GM12878 (cell line): ENCODE measurements at regions not wholly inside any gene's neighbourhood (a gene's known extent, or its start where the extent isn't known, plus 50 kb on each side); places are given as distances from the start of the nearest gene placed in this dataset.

ENCODE experiments used
- ATAC-seq: fragments of 200-7000 bp; cut with Tn5 transposase; 3 replicates; pipeline ENCODE4 v1.9.1; 2020; ENCODE audit warnings: mild to moderate bottlenecking, moderate library complexity
- BruUV-seq: library from RNA; stranded (reverse); fragments of 400-500 nt; replicated peaks from 2 replicates; lab custom pipeline; 2021; lab: Mats Ljungman, UMichigan
- CTCF ChIA-PET: fragments of 300-600 bp; sonication (Branson Sonifier 250); formaldehyde crosslinking; extraction: SDS; loops from one replicate; lab custom pipeline; 2021; ENCODE audit warnings: inconsistent platforms; lab: Yijun Ruan, JAX
- POLR2A ChIA-PET: fragments of 350-600 bp; formaldehyde crosslinking; extraction: SDS; loops from one replicate; lab custom pipeline; 2021; ENCODE audit warnings: inconsistent platforms; lab: Charles Lee
- RAD21 ChIA-PET: fragments of 300-600 bp; sonication (Branson Sonifier 250); formaldehyde crosslinking; loops from one replicate; lab custom pipeline; 2023; ENCODE audit warnings: antibody characterized with exemption; ENCODE audit not compliant: unreplicated experiment; lab: Charles Lee
- SMC1A ChIA-PET: fragments of 300-600 bp; sonication (Branson Sonifier 250); formaldehyde crosslinking; loops from one replicate; lab custom pipeline; 2023; ENCODE audit not compliant: unreplicated experiment, uncharacterized antibody; lab: Charles Lee
- DNase-seq: peaks from one replicate; pipeline ENCODE4 v3.0.0-alpha.2; 2011; ENCODE audit warnings: low read depth, low spot score
- FAIRE-seq: peaks from 3 replicates; lab custom pipeline; 2011; peaks lifted over from hg19 to GRCh38; lab: Jason Lieb, UNC
- H2AFZ ChIP-seq: 2 replicates; pipeline ENCODE4 v1.6.0; 2011; ENCODE audit warnings: low read depth, low read length, control low read depth; ENCODE audit not compliant: control insufficient read depth
- H3K27ac ChIP-seq: 2 replicates; pipeline ENCODE4 v1.5.1; 2011; ENCODE audit warnings: control low read depth; ENCODE audit not compliant: control insufficient read depth, insufficient read depth
- H3K27me3 ChIP-seq, 2 experiments: replicated peaks in 1 of 2; 2 replicates each; pipeline versions ENCODE4 v1.6.0 to v1.6.1; 2011; ENCODE audit warnings: low read length in 1 of 2; ENCODE audit not compliant: control insufficient read depth in 2 of 2, insufficient read depth in 2 of 2
- H3K36me3 ChIP-seq, 2 experiments: 2 replicates each; pipeline ENCODE4 v1.5.1; 2011; ENCODE audit warnings: low read length in 1 of 2; ENCODE audit not compliant: control insufficient read depth in 2 of 2, insufficient read depth in 2 of 2
- H3K4me1 ChIP-seq: 2 replicates; pipeline ENCODE4 v1.6.1; 2011; ENCODE audit warnings: mild to moderate bottlenecking, low read length, moderate library complexity, mixed read lengths; ENCODE audit not compliant: control insufficient read depth, insufficient read depth
- H3K4me2 ChIP-seq: 2 replicates; pipeline ENCODE4 v1.6.0; 2011; ENCODE audit warnings: control low read depth; ENCODE audit not compliant: control insufficient read depth, insufficient read depth
- H3K4me3 ChIP-seq: fragments of 200-600 bp; sonication (generic); 2 replicates; pipeline ENCODE4 v1.5.1; 2016
- H3K79me2 ChIP-seq: 2 replicates; pipeline ENCODE4 v1.6.0; 2011; ENCODE audit warnings: low read length; ENCODE audit not compliant: control insufficient read depth, insufficient read depth
- H3K9ac ChIP-seq: 2 replicates; pipeline ENCODE4 v1.8.0; 2011; ENCODE audit warnings: low read length, control low read depth, mixed read lengths; ENCODE audit not compliant: control insufficient read depth, insufficient read depth
- H3K9me3 ChIP-seq: replicated peaks from 3 replicates; pipeline ENCODE4 v1.5.1; 2011; ENCODE audit warnings: mild to moderate bottlenecking, low read length; ENCODE audit not compliant: control insufficient read depth, insufficient read depth
- H4K20me1 ChIP-seq: 2 replicates; pipeline ENCODE4 v1.6.0; 2011; ENCODE audit not compliant: control insufficient read depth, insufficient read depth
- BMI1 ChIP-seq: fragments of 450-650 bp; IDR thresholded peaks from 2 replicates; pipeline ENCODE4 v1.6.1; 2016; ENCODE audit warnings: mild to moderate bottlenecking, moderate library complexity, borderline replicate concordance
- BRCA1 ChIP-seq: IDR thresholded peaks from 2 replicates; pipeline ENCODE4 v1.6.1; 2011; ENCODE audit warnings: low read depth, low read length, improper control_type of control experiment
- CBX5 ChIP-seq: sonication (generic); IDR thresholded peaks from 2 replicates; pipeline ENCODE4 v1.6.1; 2016; ENCODE audit warnings: low read depth, moderate library complexity, mild to moderate bottlenecking, inconsistent platforms
- CEBPB ChIP-seq, 2 experiments: fragments of 150-350 bp in 1 of 2; IDR thresholded peaks; 2 replicates each; pipeline ENCODE4 v1.6.1; 2012 to 2014; ENCODE audit warnings: low read depth in 2 of 2, low read length in 2 of 2, borderline replicate concordance in 1 of 2, inconsistent platforms in 1 of 2
- EED ChIP-seq: sonication (generic); IDR thresholded peaks from 2 replicates; pipeline ENCODE4 v1.6.1; 2016; ENCODE audit warnings: antibody characterized with exemption, low read depth
- IRF3 ChIP-seq: fragments of 450-650 bp; IDR thresholded peaks from 2 replicates; pipeline ENCODE4 v1.6.1; 2014; ENCODE audit warnings: mild to moderate bottlenecking
- LARP7 ChIP-seq: fragments of 450-650 bp; IDR thresholded peaks from 2 replicates; pipeline ENCODE4 v1.6.1; 2017; ENCODE audit warnings: mild to moderate bottlenecking
- MLLT1 ChIP-seq: fragments of 450-650 bp; IDR thresholded peaks from 2 replicates; pipeline ENCODE4 v1.6.1; 2016; ENCODE audit warnings: mild to moderate bottlenecking
- NKRF ChIP-seq: fragments of 450-650 bp; conservative IDR thresholded peaks from 2 replicates; pipeline ENCODE4 v1.6.1; 2017; ENCODE audit warnings: mild to moderate bottlenecking, moderate library complexity
- NR2F1 ChIP-seq: fragments of 450-650 bp; conservative IDR thresholded peaks from 2 replicates; pipeline ENCODE4 v1.6.1; 2017; ENCODE audit warnings: mild to moderate bottlenecking
- PAX5 ChIP-seq: IDR thresholded peaks from 2 replicates; pipeline ENCODE4 v1.6.1; 2011; ENCODE audit warnings: low read depth, low read length, borderline replicate concordance
- RELA ChIP-seq: fragments of 450-650 bp; IDR thresholded peaks from 2 replicates; pipeline ENCODE4 v1.8.0; 2014; ENCODE audit warnings: borderline replicate concordance; ENCODE audit not compliant: partially characterized antibody
- SREBF2 ChIP-seq: IDR thresholded peaks from 2 replicates; pipeline ENCODE4 v1.6.1; 2012; ENCODE audit warnings: mild to moderate bottlenecking, low read length
- USF2 ChIP-seq: IDR thresholded peaks from 2 replicates; pipeline ENCODE4 v1.6.1; 2011; ENCODE audit warnings: low read depth, low read length, improper control_type of control experiment, borderline replicate concordance
- ZBED1 ChIP-seq: IDR thresholded peaks from 2 replicates; pipeline ENCODE4 v1.6.1; 2016; ENCODE audit warnings: borderline replicate concordance
- WGBS: methylation state at CpG from one replicate; pipeline ENCODE4 v1.1.6; 2016; ENCODE audit warnings: low lambda C conversion rate; ENCODE audit not compliant: insufficient replicate concordance, insufficient coverage; ENCODE audit errors: missing lambda C conversion rate; 5-methylcytosine and 5-hydroxymethylcytosine counted together
- in situ Hi-C: fragments of 300-500 bp; cut with MboI; formaldehyde crosslinking; loops from 9 replicates; pipeline ENCODE4 v1.14.3; 2018; ENCODE audit warnings: mixed read lengths
- intact Hi-C: fragments of 100-400 bp; cut with micrococcal nuclease; formaldehyde crosslinking; loops from one replicate; pipeline ENCODE4 v1.14.2; 2022; ENCODE audit not compliant: unreplicated experiment

- TF ChIP-seq EED: 0 out of 2 replicates have a peak, but pooled peaks have one; percentile 24
- TF ChIP-seq NR2F1: 0 out of 2 replicates have a peak, but pooled peaks have one; percentile 35
- TF ChIP-seq RELA: no peak
- no peak for TF ChIP-seq LARP7
Observed at GRCh38 chr5:127229185-127229889, 61.3 kb upstream of the MEGF10 start (continued).

- 92% methylated on average over 3 of the region's 3 CpGs for WGBS
- ATAC-seq: no peak
- H4K20me1 ChIP-seq: no peaks in the 10 kb centered on the region
- no peak overlapping the region for H2AFZ ChIP-seq
- H3K4me3 ChIP-seq: no peak overlapping the region
- no peaks in the 10 kb centered on the region; the same call in 1 of the 2 replicates for H3K4me1 ChIP-seq
- no TSS peak for BruUV-seq
- no peak for DNase-seq
- ChIA-PET SMC1A (interaction anchor here (1.4 kb wide), 1 partner anchor 9 kb away, joined by 4 read pairs; no protein-coding TSS in a partner anchor), RAD21 (no interaction called here), CTCF (no interaction called here), POLR2A (no interaction called here)
- intact Hi-C loops (no loop called here), in situ Hi-C loops (no loop called here)
- H3K9ac ChIP-seq: no peak overlapping the region
- H3K9me3 ChIP-seq: no peaks in the 10 kb centered on the region
- no peak overlapping the region for H3K4me2 ChIP-seq
- no peak for FAIRE-seq
- no peaks in the 10 kb centered on the region for H3K79me2 ChIP-seq
- no peak overlapping the region for H3K27ac ChIP-seq
- no peaks in the 10 kb centered on the region for H3K27me3 ChIP-seq
- H3K36me3 ChIP-seq: no peaks in the 10 kb centered on the region
- no peak for TF ChIP-seq BMI1
- no peak for TF ChIP-seq USF2
- TF ChIP-seq IRF3: no peak
- no peak for TF ChIP-seq CBX5
- TF ChIP-seq NKRF: no peak
- TF ChIP-seq PAX5: no peak
- TF ChIP-seq BRCA1: no peak
- TF ChIP-seq MLLT1: no peak
- TF ChIP-seq ZBED1: no peak
- TF ChIP-seq CEBPB (IDR thresholded peaks at IDR 0.05; ENCODE audit: borderline replicate concordance in 1 of 2, low read depth in 2 of 2, low read length in 2 of 2): no peak
- TF ChIP-seq SREBF2: no peak
Observed at GRCh38 chr5:127231118-127231517, 59.5 kb upstream of the MEGF10 start.
